Prostate gland (tissue), 2 donors: ENCODE measurements at regions not wholly inside any gene's neighbourhood (a gene's known extent, or its start where the extent isn't known, plus 50 kb on each side); places are given as distances from the start of the nearest gene placed in this dataset.

ENCODE experiments used
- CTCF ChIP-seq, 4 experiments: fragments of 200-600 bp in 2 of 4; fragments of 450-650 bp in 2 of 4; sonication (generic) in 2 of 4; IDR thresholded peaks; 1 replicate in 3 of 4; 2 replicates in 1 of 4; pipeline ENCODE4 v1.5.1; 2016 to 2019; ENCODE audit warnings: antibody characterized with exemption in 4 of 4, mild to moderate bottlenecking in 2 of 4, moderate library complexity in 2 of 4
- POLR2AphosphoS5 ChIP-seq: sonication (generic); formaldehyde crosslinking; IDR thresholded peaks from one replicate; pipeline ENCODE4 v1.6.1; 2017; ENCODE audit warnings: antibody characterized with exemption

- no peak for TF ChIP-seq CTCF (IDR thresholded peaks at IDR 0.05)
- no peak for TF ChIP-seq POLR2AphosphoS5
Observed at GRCh38 chrX:107507744-107508117, 58.3 kb downstream of the FRMPD3 start.
